ENCODE measurements at regions not wholly inside any gene's neighbourhood (a gene's known extent, or its start where the extent isn't known, plus 50 kb on each side); places are given as distances from the start of the nearest gene placed in this dataset.

DNA sequence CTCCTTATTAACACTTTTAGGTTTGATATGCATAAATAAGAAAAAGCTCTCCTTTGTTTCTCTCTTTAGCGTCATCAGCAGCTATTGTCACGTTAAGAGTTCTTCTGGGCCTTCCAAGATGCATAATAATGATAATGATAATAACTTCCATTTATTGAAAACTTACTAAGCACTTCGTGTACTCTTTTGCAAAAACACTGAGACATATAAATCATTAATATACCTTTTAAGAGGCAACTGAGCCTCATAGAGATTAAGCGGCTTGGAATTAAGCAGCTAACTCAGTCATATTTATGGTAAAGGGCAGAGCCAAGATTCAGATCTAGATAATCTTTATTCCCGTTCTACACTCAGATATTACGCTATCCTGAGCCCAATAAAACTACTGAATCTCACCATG, 1105.1 kb downstream of the OLFM4 start:
- BruUV-seq (replicated peaks): no TSS peak
- no peak overlapping the region for H3K27ac ChIP-seq (ENCODE audit: low read depth, low read length, poor library complexity, severe bottlenecking)
- DNase-seq (ENCODE audit: low spot score): no peak
- CTCF ChIA-PET: no interaction called here
- no peaks in the 10 kb centered on the region for H3K9me3 ChIP-seq (ENCODE audit: low read depth, low read length, poor library complexity, severe bottlenecking)
- no peaks in the 10 kb centered on the region for H3K27me3 ChIP-seq (replicated peaks; ENCODE audit: insufficient read depth, low read depth, low read length, poor library complexity)
- POLR2A ChIA-PET (ENCODE audit: low non-redundant PET): no interaction called here
- no peak for TF ChIP-seq EZH2 (IDR thresholded peaks at IDR 0.05; ENCODE audit: borderline replicate concordance, low read depth, low read length, poor library complexity, severe bottlenecking)
- TF ChIP-seq, protein P1, sequence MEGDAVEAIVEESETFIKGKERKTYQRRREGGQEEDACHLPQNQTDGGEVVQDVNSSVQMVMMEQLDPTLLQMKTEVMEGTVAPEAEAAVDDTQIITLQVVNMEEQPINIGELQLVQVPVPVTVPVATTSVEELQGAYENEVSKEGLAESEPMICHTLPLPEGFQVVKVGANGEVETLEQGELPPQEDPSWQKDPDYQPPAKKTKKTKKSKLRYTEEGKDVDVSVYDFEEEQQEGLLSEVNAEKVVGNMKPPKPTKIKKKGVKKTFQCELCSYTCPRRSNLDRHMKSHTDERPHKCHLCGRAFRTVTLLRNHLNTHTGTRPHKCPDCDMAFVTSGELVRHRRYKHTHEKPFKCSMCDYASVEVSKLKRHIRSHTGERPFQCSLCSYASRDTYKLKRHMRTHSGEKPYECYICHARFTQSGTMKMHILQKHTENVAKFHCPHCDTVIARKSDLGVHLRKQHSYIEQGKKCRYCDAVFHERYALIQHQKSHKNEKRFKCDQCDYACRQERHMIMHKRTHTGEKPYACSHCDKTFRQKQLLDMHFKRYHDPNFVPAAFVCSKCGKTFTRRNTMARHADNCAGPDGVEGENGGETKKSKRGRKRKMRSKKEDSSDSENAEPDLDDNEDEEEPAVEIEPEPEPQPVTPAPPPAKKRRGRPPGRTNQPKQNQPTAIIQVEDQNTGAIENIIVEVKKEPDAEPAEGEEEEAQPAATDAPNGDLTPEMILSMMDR (conservative IDR thresholded peaks at IDR 0.05; ENCODE audit: low read depth, low read length): no peak
- no peaks in the 10 kb centered on the region for H3K36me3 ChIP-seq (ENCODE audit: insufficient read depth, low read length, poor library complexity, severe bottlenecking)
- no peaks in the 10 kb centered on the region for H3K4me1 ChIP-seq (ENCODE audit: insufficient read depth, low read length, poor library complexity, severe bottlenecking)
- H3K4me3 ChIP-seq (ENCODE audit: low read depth, low read length, poor library complexity, severe bottlenecking): no peak overlapping the region
- intact Hi-C loops (cut with micrococcal nuclease; ENCODE audit: unreplicated experiment): no loop called here

DNA sequence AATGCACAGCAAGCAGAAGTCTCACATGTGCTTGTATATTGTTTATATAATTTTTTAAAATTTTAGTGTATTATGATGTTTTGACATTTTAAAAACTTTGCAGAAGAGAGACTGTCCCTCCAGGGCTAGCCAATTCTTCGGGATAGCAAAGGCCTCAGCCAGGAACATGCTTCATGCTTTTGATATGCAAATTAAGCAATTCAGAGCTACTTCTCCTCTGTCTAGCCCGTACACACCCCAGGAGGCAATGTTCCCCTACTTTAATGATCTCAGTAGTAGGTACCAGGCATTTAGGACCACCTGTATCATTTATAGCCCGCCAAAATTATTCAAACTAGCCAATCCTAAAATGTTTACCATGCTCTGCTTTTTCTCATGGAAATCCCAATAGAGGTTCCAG, 1116.2 kb downstream of the OLFM4 start:
- no peak overlapping the region for H3K27ac ChIP-seq (ENCODE audit: low read depth, low read length, poor library complexity, severe bottlenecking)
- CTCF ChIA-PET: no interaction called here
- H3K9me3 ChIP-seq (ENCODE audit: low read depth, low read length, poor library complexity, severe bottlenecking): no peaks in the 10 kb centered on the region
- POLR2A ChIA-PET (ENCODE audit: low non-redundant PET): no interaction called here
- no TSS peak for BruUV-seq (replicated peaks)
- H3K4me1 ChIP-seq (ENCODE audit: insufficient read depth, low read length, poor library complexity, severe bottlenecking): no peaks in the 10 kb centered on the region
- intact Hi-C loops (cut with micrococcal nuclease; ENCODE audit: unreplicated experiment): no loop called here
- TF ChIP-seq, protein P1 (conservative IDR thresholded peaks at IDR 0.05; ENCODE audit: low read depth, low read length): no peak
- TF ChIP-seq EZH2 (IDR thresholded peaks at IDR 0.05; ENCODE audit: borderline replicate concordance, low read depth, low read length, poor library complexity, severe bottlenecking): no peak
- no peaks in the 10 kb centered on the region for H3K36me3 ChIP-seq (ENCODE audit: insufficient read depth, low read length, poor library complexity, severe bottlenecking)
- no peaks in the 10 kb centered on the region for H3K27me3 ChIP-seq (replicated peaks; ENCODE audit: insufficient read depth, low read depth, low read length, poor library complexity)
- DNase-seq (ENCODE audit: low spot score): no peak
- H3K4me3 ChIP-seq (ENCODE audit: low read depth, low read length, poor library complexity, severe bottlenecking): no peak overlapping the region

DNA sequence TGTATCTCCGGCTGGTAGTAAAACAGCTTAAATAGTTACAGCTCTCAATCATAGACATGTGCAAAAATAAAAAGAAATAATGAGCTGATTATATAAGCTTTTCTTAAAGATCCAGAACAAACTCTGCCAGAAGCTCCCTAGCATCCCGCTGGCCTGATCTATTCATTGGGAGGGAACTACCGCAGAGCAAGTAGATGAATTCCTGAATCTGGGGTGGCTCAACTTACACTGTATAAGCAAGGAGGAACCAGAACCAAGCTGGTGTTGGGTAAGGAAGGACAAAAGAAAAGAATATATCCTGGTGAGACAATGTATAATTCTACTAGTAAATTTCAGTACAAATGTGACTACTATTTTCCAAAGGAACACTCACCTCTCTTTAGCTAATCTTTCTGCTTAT, 1122.2 kb downstream of the OLFM4 start:
- Histone ChIP-seq H3K27ac (ENCODE audit: low read depth, low read length, poor library complexity, severe bottlenecking) (no peak overlapping the region), H3K27me3 (replicated peaks; ENCODE audit: insufficient read depth, low read depth, low read length, poor library complexity) (no peaks in the 10 kb centered on the region), H3K4me3 (ENCODE audit: low read depth, low read length, poor library complexity, severe bottlenecking) (no peak overlapping the region), H3K4me1 (ENCODE audit: insufficient read depth, low read length, poor library complexity, severe bottlenecking) (no peaks in the 10 kb centered on the region), H3K36me3 (ENCODE audit: insufficient read depth, low read length, poor library complexity, severe bottlenecking) (no peaks in the 10 kb centered on the region), H3K9me3 (ENCODE audit: low read depth, low read length, poor library complexity, severe bottlenecking) (no peaks in the 10 kb centered on the region)
- TF ChIP-seq, protein P1 (conservative IDR thresholded peaks at IDR 0.05; ENCODE audit: low read depth, low read length): no peak
- TF ChIP-seq EZH2 (IDR thresholded peaks at IDR 0.05; ENCODE audit: borderline replicate concordance, low read depth, low read length, poor library complexity, severe bottlenecking): no peak
- no peak for DNase-seq (ENCODE audit: low spot score)
- POLR2A ChIA-PET (ENCODE audit: low non-redundant PET): no interaction called here
- intact Hi-C loops (cut with micrococcal nuclease; ENCODE audit: unreplicated experiment): no loop called here
- BruUV-seq (replicated peaks): no TSS peak
- CTCF ChIA-PET: no interaction called here
